T47D (cell line): ENCODE measurements at regions not wholly inside any gene's neighbourhood (a gene's known extent, or its start where the extent isn't known, plus 50 kb on each side); places are given as distances from the start of the nearest gene placed in this dataset.
A peak's percentile ranks its signal among the peaks of the same experiment; 100 is the strongest.

ENCODE experiments used
- DNase-seq, 2 experiments: peaks; one replicate each; pipeline versions ENCODE4 v3.0.0 to v3.0.0-alpha.2; 2011 to 2012; ENCODE audit warnings: low read depth in 1 of 2, low spot score in 1 of 2
- JUND ChIP-seq: IDR thresholded peaks from 2 replicates; pipeline ENCODE4 v1.6.1; 2012; ENCODE audit warnings: low read depth
- in situ Hi-C: cut with HindIII; loops from 2 replicates; pipeline ENCODE4 v1.10.0; 2016; ENCODE audit warnings: low sequenced_read_pairs, low pct_unique_long_range_greater_than_20kb

DNA sequence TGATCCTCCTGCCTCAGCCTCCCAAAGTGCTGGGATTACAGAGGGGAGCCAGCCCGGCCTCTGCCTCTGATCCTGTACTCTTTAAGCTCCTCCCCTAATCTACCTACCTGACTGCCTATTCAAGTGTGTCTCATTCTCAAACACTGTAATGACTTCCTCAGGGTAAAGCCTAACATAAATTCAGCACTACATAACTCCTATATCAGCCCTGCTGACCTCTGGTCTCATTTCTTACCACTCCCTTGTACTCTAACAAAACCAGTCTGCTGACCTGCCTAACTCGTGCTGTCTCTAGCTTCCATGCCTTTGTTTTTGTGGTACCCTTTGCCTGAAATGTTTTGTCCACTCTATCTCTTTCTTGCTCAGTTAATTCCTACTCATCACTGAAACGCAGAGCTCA, 172.1 kb upstream of the IL12A start:
- DNase-seq: no peak
- in situ Hi-C loops: no loop called here
- TF ChIP-seq JUND: no peak

DNA sequence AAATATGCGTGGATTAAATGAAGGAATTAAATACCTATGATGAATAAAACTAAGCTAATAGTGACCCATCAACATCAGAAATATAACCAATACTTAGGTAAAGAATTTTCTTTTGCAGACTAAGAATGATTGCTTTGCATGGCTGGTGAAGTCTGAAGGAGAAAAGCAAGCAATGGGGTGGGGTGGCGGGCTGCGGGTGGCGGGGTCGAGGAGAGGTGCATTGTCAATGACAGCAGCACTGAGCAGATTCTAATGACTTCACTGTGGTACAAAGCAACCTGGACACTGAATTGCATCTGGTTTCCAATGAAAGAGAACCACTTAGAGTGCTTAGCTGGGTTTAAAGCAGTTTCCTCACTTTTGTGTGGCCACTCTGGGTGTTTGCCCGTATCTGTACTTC, 171.5 kb upstream of the IL12A start:
- in situ Hi-C loops: no loop called here
- no peak for DNase-seq
- no peak for TF ChIP-seq JUND

DNA sequence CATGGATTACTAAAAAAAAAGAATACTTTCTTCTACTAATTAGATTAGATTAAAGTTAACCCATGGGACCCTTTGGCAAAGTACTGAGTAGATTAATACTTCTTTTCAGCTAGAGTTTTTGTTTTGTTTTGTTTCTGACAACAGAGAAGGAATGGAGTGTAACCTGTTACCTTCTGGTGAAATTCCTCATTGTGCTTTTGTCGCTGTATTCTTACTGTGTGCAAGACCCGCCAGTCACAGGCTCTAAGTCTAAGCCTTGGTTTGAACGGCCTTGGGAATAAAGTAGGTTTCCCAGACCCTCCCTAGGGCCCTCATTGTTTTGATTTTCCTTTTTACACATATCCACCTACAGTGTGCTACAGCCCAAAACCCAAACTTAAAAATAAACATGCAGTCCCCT, 171.1 kb upstream of the IL12A start:
- DNase-seq: no peak
- in situ Hi-C loops: no loop called here
- no peak for TF ChIP-seq JUND

DNA sequence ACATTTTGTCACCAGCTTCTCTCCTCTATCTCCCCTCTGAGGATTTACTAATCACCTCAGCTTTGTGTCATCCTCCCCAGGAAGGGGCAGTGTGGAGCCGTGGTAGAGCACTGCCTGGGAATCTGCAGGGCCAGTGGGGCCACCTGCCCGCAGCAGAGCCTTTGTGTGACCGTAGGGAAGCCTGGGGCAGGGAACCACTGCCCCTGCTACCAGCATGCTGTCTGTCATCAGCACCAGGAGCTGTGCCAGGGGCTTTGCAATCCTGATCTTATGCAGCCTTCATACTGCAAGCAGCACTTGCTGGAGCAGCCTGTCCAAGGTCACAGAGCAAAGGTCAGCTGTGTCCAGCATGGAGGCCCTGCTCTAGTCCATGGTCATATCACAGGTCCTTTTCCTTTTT, 170.2 kb upstream of the IL12A start:
- DNase-seq: no peak
- in situ Hi-C loops: no loop called here
- no peak for TF ChIP-seq JUND

DNA sequence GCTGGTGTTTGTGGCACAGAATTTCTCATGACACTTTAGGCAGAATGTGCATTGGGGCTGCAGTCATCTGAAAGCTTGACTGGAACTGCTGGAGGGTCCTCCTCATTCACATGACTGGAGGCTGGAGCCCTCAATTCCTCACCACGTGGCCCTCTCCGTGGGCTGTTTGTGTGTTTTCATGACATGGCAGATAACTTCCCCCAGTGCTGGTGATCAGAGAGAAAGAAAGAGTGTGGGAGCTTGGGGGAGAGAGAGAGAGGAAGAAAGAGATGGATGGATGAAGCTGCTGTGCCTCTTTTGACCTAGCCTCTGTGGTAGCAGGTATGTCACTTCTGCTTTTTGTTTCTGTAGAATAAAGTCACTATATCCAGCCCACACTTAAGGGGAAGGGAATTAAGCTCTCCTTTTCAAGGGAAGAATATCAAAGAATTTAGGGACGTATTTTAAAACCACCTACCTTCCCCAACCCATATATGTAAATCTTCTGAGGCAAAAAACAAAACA, 169.6 kb upstream of the IL12A start:
- TF ChIP-seq JUND: no peak
- DNase-seq: no peak
- in situ Hi-C loops: no loop called here

DNA sequence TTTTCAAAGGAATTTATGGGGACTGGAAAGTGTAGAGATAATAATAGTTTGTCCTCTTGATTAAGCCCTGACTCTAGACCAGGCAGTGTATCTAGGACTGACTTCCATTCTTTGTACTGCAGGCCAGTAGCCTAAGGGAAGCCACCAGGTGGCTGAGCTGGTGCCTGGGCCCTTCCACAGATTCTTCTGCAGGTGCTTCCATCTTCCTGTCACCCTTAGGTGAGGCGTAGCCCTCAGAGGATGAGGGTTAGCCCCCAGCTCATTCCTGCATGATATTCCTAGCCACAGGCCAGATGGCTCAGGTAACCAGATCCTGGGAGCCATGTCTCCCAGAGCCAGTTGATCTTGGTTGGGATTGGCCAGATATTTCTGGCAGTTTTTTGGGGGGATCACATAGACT, 169.0 kb upstream of the IL12A start:
- in situ Hi-C loops: no loop called here
- DNase-seq: no peak
- no peak for TF ChIP-seq JUND

DNA sequence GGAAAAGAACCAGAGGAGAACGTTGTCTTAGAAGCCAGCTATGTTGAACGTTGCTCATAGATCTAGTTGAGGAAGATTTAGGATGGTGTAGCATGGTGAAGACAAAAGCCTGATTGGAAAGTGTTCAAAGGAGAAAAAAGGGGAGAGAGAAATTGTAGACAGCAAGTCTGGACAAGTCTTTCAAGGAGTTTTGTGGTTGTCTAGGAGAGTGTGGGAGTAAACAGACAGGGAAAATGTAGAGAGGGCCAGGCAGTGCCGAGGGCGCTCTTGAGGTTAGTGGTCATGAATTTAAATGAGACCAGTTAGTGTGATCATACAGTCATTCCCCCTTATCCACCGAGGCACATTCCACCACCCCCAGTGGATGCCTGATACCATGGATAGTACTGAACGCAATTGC, 167.5 kb upstream of the IL12A start:
- no peak for TF ChIP-seq JUND
- DNase-seq: no peak
- in situ Hi-C loops: no loop called here

DNA sequence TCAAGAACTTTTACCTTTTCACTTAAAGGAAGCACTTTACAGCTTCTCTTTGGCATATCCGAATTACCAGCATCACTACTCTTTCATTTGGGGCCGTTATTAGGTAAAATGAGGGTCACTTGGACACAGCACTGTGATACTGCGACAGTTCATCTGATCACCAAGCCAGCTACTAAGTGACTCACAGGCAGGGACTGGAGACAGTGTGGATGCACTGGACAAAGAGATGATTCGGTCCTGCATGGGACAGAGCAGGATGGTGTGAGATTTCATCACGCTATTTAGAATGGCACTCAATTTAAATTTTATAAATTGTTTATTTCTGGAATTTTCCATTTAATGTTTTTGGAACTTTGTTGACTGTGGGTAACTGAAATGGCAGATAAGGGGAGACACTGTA, 166.9 kb upstream of the IL12A start:
- in situ Hi-C loops: no loop called here
- no peak for TF ChIP-seq JUND

DNA sequence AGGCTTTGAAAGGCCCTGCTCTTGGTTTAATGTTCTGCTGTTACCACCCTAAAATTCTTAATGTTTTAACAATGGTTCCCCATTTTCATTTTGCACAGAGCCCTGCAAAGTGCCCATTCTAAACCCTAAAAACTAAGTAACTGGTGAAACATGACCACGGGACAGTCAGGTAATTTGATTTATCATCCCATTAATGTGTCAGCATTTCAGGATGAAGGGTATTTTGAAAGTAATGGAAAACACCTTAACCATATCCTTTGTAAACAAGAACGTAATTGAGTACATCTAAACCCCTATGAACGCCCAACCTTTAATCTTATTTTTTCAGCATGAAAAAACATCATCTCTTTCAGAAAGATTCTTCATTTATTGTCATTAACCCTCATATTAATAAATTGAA, 164.9 kb upstream of the IL12A start:
- TF ChIP-seq JUND: no peak
- no peak for DNase-seq
- in situ Hi-C loops: no loop called here

More for the DNA sequence above, 166.9 kb upstream of the IL12A start:
- no peak for DNase-seq

DNA sequence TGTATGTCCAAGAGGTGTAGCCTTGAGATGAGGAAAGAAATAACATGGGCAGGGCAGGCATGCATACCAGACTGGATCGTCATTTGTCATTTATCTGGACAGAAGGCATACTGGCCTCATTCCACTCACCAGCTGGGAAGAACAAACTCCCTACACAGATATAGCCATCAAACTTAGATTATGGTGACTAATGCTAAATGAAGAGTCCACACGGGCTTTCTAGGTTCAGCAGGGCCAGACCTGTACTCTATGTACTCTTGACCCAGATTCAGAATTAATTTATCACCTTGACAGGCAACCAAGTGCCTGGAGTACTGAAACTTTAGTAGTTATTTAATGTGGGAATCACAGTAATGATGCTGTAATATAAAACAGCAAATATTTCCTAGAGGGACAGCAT, 164.3 kb upstream of the IL12A start:
- TF ChIP-seq JUND: no peak
- peak in 1 of 2 experiments; percentile 51 for DNase-seq
- in situ Hi-C loops: no loop called here

DNA sequence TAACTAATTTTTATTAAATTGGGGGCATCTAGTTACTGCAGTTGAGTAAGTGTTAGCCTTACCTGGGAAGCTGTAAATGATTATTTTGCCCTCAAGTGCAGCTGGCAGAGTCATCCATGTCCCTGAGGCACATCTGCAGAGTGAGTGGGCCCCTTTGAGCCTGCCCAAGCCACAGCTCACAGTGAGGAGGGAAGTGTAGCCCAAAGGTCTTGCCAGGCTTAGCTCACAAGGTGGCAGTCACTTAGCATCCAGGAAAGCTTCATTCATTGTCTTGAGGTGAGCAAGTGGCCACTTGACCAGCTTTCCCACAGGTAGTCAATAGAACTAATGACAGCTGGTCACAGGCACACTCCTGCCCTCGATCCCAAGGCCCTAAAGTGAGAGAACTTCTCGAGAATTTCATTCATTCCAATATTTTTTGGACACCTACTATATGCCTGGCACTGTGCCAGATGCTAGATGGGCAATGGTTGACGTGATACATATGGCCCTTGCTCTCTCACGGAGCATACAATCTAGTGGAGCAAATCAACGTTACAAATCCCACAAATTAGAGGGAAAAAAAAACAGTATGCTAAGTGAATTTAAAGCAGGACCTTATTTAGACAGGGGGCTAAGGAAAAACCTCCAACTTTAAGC, 163.3 kb upstream of the IL12A start:
- DNase-seq: peak in 1 of 2 experiments; percentile 69
- TF ChIP-seq JUND: no peak

DNA sequence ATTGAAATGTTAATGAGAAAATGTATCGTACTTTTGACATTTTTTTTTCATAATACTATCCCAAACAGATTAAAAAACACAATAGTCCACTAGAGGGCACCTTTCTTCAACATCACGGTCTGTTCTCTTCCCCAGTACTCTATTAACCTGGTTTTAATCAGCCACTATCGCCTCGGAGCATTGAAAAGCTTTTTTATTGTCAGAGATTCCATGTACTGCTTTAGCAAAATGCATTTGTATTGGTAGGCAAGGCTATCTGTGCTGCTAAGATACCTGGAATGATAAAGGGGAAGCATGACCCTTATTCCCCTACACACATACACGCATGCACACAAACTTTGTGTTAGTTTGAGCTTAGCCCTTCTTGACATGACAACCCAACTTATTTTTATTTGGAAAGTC, 160.1 kb upstream of the IL12A start:
- DNase-seq: peak; percentile 58 to 62
- no peak for TF ChIP-seq JUND
- in situ Hi-C loops: no loop called here

More for the DNA sequence above, 163.3 kb upstream of the IL12A start:
- in situ Hi-C loops: no loop called here

DNA sequence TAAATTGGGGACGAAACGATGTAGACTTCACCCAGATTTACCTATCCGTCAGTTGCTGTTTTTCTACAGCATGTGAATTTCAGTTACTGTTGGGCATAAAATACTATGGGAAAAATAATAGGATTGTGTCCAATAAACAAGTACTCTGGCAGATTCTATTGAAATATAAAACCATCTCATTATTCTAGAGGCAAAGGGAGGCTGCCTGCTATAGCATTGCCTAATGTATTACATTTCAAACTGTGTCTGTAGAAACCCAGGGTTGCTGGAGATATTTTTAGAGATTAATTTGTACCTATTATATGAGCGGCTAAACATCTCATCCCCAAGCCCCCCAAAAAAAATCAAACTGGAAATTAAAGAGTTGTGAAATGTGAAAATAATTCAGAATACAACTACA, 159.6 kb upstream of the IL12A start:
- no peak for TF ChIP-seq JUND
- DNase-seq: no peak

DNA sequence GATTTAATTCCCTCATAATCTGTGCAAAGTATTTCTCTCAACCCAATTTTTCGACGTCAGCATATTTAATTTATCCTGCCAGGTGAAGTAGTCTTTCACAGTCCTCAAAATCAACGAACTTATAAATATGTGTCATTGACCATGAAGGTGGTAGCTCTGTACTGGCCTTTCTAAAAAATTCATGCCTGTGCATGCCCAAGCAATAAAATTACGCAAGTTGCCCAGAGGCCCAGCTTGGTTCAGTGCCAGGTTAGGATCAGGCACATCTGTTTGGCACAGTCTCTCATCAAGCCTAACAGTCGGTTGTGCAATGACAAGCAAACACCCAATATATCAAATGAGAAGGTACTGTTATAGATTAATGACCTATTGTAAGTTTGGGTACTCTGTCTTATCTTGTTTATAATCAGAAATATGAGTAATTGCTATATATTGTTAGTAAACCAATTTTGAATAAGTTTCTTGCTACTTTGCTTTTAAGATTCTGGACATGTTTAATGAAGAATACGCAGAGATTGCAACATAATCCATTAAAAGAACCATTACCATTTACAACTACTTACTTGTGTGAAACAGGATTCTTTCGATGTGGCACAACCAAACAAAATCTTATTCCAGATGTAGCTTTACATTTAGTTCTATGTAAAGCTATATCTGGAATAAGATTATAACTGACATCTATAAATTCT, 159.0 kb upstream of the IL12A start:
- in situ Hi-C loops: no loop called here
- no peak for TF ChIP-seq JUND
- peak in 1 of 2 experiments; percentile 86 for DNase-seq

More for the DNA sequence above, 159.6 kb upstream of the IL12A start:
- in situ Hi-C loops: no loop called here
